GM19455 (cell line): ENCODE measurements at regions not wholly inside any gene's neighbourhood (a gene's known extent, or its start where the extent isn't known, plus 50 kb on each side); places are given as distances from the start of the nearest gene placed in this dataset.

Source experiments
- ATAC-seq: cut with Tn5 transposase; IDR thresholded peaks from one replicate; pipeline ENCODE4 v1.9.1; 2021; ENCODE audit not compliant: unreplicated experiment

- no peak for ATAC-seq
Measured at GRCh38 chr1:177790566-177790965, 179.3 kb downstream of the SEC16B start.

GRCh38 chr1:177789956-177790355, 179.9 kb downstream of the SEC16B start:
- ATAC-seq, result no peak

- no peak for ATAC-seq
Measured at GRCh38 chr1:177786176-177786745, 183.6 kb downstream of the SEC16B start.

GRCh38 chr1:177784936-177785335, 184.9 kb downstream of the SEC16B start:
- ATAC-seq, result no peak

GRCh38 chr1:177784409-177784808, 185.4 kb downstream of the SEC16B start:
- no peak for ATAC-seq

- no peak for ATAC-seq
Measured at GRCh38 chr1:177783051-177783450, 186.8 kb downstream of the SEC16B start.

GRCh38 chr1:177780096-177780700, 189.7 kb downstream of the SEC16B start:
- no peak for ATAC-seq

- ATAC-seq, result no peak
Measured at GRCh38 chr1:177779166-177779965, 190.5 kb downstream of the SEC16B start.

GRCh38 chr1:177775924-177776323, 193.9 kb downstream of the SEC16B start:
- no peak for ATAC-seq

GRCh38 chr1:177772386-177772960, 197.4 kb downstream of the SEC16B start:
- no peak for ATAC-seq

GRCh38 chr1:177771688-177772087, 198.2 kb downstream of the SEC16B start:
- ATAC-seq, result no peak

- ATAC-seq, result no peak
Measured at GRCh38 chr1:177770096-177770495, 199.8 kb downstream of the SEC16B start.

GRCh38 chr1:177755851-177756560, 213.9 kb downstream of the SEC16B start:
- no peak for ATAC-seq

GRCh38 chr1:177754603-177755002, 215.3 kb downstream of the SEC16B start:
- ATAC-seq, result no peak

GRCh38 chr1:177753655-177754054, 216.2 kb downstream of the SEC16B start:
- no peak for ATAC-seq

- ATAC-seq, result no peak
Measured at GRCh38 chr1:177748080-177748801, 221.6 kb downstream of the SEC16B start.

GRCh38 chr1:177746155-177746554, 223.7 kb downstream of the SEC16B start:
- ATAC-seq, result no peak

GRCh38 chr1:177744906-177745305, 225.0 kb downstream of the SEC16B start:
- ATAC-seq, result no peak

GRCh38 chr1:177741476-177741875, 228.4 kb downstream of the SEC16B start:
- no peak for ATAC-seq

GRCh38 chr1:177739780-177740179, 230.1 kb downstream of the SEC16B start:
- ATAC-seq, result no peak

- ATAC-seq, result no peak
Measured at GRCh38 chr1:177737456-177737855, 232.4 kb downstream of the SEC16B start.
